ENCODE measurements at regions not wholly inside any gene's neighbourhood (a gene's known extent, or its start where the extent isn't known, plus 50 kb on each side); places are given as distances from the start of the nearest gene placed in this dataset.
"Not testable (repeated sequence)": the region's sequence is repeated elsewhere in the genome, so short reads cannot be mapped to it uniquely, and the experiment has no call there.

DNA sequence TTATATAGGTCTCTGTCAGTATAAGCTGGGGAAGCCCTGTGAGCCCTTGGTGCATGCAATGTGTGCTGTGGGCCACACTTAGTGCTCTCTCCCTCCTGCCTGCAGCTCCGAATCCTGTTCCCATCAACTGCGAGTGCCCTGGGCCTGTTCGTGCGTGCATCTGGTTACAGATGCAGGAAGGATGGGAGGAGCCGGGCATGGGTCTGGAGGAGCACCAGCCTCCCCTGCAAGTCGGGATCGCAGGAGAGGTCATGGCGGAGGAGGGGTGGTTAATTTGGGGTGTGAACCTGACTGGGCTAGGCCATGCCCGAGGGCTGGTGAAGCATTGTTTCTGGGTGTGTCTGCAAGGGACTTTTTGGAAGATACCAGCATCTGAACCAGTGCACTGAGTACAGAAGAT, 274.6 kb upstream of the IRX4 start:
- DNase-seq (ENCODE audit: extremely low spot score), result no peak
- POLR2A ChIA-PET, result no interaction called here
- TF ChIP-seq, protein P1, sequence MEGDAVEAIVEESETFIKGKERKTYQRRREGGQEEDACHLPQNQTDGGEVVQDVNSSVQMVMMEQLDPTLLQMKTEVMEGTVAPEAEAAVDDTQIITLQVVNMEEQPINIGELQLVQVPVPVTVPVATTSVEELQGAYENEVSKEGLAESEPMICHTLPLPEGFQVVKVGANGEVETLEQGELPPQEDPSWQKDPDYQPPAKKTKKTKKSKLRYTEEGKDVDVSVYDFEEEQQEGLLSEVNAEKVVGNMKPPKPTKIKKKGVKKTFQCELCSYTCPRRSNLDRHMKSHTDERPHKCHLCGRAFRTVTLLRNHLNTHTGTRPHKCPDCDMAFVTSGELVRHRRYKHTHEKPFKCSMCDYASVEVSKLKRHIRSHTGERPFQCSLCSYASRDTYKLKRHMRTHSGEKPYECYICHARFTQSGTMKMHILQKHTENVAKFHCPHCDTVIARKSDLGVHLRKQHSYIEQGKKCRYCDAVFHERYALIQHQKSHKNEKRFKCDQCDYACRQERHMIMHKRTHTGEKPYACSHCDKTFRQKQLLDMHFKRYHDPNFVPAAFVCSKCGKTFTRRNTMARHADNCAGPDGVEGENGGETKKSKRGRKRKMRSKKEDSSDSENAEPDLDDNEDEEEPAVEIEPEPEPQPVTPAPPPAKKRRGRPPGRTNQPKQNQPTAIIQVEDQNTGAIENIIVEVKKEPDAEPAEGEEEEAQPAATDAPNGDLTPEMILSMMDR (IDR thresholded peaks at IDR 0.05; ENCODE audit: control extremely low read depth, extremely low read depth, low read depth, missing control alignments), result no peak
- CTCF ChIA-PET, result interaction anchor here (2.3 kb wide), 1 partner anchor 8 kb away, joined by 7 read pairs; no protein-coding TSS in a partner anchor

DNA sequence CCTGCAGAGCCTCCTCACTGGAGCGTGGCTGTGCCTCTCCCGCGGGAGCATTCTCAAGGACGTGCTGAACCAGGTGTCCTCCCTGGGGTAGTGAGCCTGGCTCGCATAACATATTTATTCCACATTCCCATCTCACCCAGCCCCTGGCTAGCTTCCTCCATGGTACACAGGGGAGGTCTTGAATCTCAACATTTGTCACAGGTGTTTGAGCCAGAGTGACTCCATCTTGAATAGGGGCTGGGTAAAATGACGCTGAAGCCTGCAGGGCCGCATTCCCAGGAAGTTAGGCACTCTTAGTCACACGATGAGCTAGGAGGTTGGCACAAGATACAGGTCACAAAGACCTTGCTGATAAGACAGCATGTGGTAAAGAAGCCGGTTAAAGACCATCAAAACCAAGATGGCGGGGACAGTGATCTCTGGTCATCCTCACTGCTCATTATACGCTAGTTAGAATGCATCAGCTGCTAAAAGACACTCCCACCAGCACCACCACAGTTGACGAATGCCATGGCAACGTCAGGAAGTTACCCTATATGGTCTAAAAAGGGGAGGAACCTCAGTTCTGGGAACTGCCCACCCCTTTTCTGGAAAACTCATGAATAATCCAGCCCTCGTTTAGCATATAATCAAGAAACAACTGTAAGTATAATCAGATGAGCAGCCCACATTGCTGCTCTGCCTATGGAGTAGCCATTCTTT, 273.8 kb upstream of the IRX4 start:
- POLR2A ChIA-PET, result no interaction called here
- CTCF ChIA-PET, result no interaction called here
- DNase-seq (ENCODE audit: extremely low spot score), result no peak
- TF ChIP-seq, protein P1 (IDR thresholded peaks at IDR 0.05; ENCODE audit: control extremely low read depth, extremely low read depth, low read depth, missing control alignments), result no peak

DNA sequence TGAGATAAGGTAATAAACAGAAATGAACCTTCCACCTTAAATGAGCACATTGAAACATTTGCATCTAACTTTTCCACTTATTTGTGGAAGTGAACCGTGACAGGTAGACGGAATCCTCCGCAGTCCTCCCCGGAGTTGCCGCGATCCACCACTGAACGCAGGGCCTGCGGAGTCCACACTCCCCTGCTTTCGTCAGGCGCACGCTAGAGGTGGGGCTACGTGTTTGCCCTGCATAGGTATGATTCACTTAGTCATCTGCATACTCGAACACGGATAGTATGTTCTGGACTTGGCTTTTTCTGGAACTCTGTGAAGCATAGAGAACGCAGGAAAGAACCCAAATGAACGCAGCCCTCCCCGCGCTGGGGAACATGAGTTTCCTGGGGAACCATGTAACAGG, 272.8 kb upstream of the IRX4 start:
- CTCF ChIA-PET, result no interaction called here
- POLR2A ChIA-PET, result no interaction called here
- TF ChIP-seq, protein P1 (IDR thresholded peaks at IDR 0.05; ENCODE audit: control extremely low read depth, extremely low read depth, low read depth, missing control alignments), result no peak
- DNase-seq (ENCODE audit: extremely low spot score), result no peak

DNA sequence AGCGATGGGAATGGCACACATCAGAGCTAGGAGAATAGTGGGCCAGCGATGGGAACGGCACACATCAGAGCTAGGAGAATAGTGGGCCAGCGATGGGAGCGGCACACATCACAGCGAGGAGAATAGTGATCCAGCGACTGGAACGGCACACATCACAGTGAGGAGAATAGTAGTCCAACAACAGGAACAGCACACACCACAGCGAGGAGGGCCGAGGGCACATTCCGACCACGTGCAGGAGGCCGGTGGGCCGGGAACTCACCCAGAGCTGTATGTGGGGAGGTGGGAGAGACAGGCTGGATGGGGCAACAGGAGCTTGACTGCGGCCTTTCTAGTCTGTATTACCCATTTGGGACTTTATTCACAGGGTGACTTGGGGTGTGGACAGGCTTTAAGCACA, 271.1 kb upstream of the IRX4 start:
- TF ChIP-seq, protein P1 (IDR thresholded peaks at IDR 0.05; ENCODE audit: control extremely low read depth, extremely low read depth, low read depth, missing control alignments), result no peak
- CTCF ChIA-PET, result no interaction called here
- POLR2A ChIA-PET, result no interaction called here
- DNase-seq (ENCODE audit: extremely low spot score), result no peak

DNA sequence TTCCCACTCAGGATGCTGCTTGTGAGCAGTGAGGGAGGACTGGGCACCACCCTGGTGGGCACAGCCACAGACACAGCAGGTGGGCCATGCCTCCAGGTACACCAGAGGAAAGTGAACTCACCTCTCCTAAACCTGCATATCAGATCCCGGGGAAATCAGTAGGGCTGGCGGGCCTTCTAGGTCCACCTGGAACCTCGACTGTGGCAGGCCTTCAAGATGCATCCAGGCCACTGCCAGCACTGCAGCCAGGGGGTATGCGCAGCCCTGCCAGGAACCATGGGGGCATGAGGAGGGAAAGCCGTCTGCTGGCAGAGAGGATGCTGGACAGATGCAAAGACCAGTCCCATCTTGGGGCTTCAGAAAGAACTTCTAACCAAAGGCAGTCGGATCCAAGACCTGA, 270.6 kb upstream of the IRX4 start:
- ChIA-PET POLR2A (no interaction called here), CTCF (no interaction called here)
- TF ChIP-seq, protein P1 (IDR thresholded peaks at IDR 0.05; ENCODE audit: control extremely low read depth, extremely low read depth, low read depth, missing control alignments), result no peak
- no peak for DNase-seq (ENCODE audit: extremely low spot score)

DNA sequence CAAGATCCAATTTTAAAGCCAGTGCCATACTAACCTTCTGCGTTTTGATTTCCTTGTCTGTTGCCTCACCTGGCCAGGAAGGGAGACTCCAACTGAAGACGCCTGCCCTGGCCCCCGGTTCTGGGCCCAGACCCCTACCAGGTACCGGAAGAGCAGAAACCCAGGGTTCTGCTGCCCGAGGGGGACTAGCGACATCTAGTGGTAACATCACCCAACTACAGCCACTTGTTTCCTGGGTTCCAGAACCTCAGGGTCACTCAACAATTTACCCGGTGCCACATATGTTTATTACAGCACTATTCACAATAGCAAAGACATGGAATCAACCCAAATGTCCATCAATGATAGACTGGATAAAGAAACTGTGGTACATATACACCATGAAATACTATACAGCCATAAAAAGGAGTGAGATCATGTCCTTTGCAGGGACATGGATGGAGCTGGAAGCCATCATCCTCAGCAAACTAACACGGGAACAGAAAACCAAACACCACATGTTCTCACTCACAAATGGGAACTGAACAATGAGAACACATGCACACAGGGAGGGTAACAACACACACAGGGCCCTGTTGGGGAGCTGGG, 268.7 kb upstream of the IRX4 start:
- TF ChIP-seq, protein P1 (IDR thresholded peaks at IDR 0.05; ENCODE audit: control extremely low read depth, extremely low read depth, low read depth, missing control alignments), result peak; percentile 27
- CTCF ChIA-PET, POLR2A ChIA-PET: not testable (repeated sequence)
- peak; percentile 47 for DNase-seq (ENCODE audit: extremely low spot score)
